ENCODE measurements at regions not wholly inside any gene's neighbourhood (a gene's known extent, or its start where the extent isn't known, plus 50 kb on each side); places are given as distances from the start of the nearest gene placed in this dataset.

DNA sequence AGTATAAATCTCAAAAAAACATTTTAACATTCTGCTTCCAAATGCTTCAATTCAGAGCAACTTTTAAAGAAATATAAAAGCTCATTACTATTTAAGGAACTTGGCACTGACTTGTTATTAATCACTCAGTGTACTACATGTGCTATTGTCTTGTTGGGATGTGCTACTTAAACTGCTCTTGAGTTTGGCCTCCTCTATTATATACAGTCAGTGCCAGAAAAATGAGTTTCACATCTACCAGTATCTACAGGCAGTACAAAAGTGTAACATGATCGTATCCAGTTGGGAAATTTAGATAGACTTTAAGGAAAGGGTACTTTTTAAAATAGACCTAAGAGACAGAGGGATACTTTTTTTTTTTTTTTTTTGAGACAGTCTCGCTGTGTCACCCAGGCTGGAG is 627.3 kb upstream of the SLC35B3 start:
- no peaks in the 10 kb centered on the region for H3K9me1 ChIP-seq (ENCODE audit: insufficient read depth, low read length)
- in situ Hi-C loops (cut with MboI; ENCODE audit: low sequenced_read_pairs) (no loop called here), intact Hi-C loops (cut with micrococcal nuclease) (no loop called here), dilution Hi-C loops (cut with HindIII; ENCODE audit: low sequenced_read_pairs, unreplicated experiment) (no loop called here)
- H3K9me3 ChIP-seq (ENCODE audit: control insufficient read depth, insufficient read depth, low read length) = no peaks in the 10 kb centered on the region
- no peak overlapping the region for H3K14ac ChIP-seq (replicated peaks; ENCODE audit: low read depth, low read length)
- TF ChIP-seq NFE2L2 (IDR thresholded peaks at IDR 0.05; ENCODE audit: low read depth, low read length) (no peak), FOS (IDR thresholded peaks at IDR 0.05; ENCODE audit: low read depth, low read length) (no peak), SMC3 (IDR thresholded peaks at IDR 0.05; ENCODE audit: low read depth, low read length) (no peak), CTCF (conservative IDR thresholded peaks at IDR 0.05; ENCODE audit: low read depth, low read length) (no peak), RAD21 (IDR thresholded peaks at IDR 0.05; ENCODE audit: low read length) (no peak), BHLHE40 (IDR thresholded peaks at IDR 0.05; ENCODE audit: low read depth, low read length) (no peak), POLR2A (IDR thresholded peaks at IDR 0.05; ENCODE audit: low read depth, low read length) (no peak), RCOR1 (IDR thresholded peaks at IDR 0.05; ENCODE audit: insufficient replicate concordance, low read length) (no peak), MAFK (IDR thresholded peaks at IDR 0.05; ENCODE audit: low read depth, low read length) (no peak), MXI1 (IDR thresholded peaks at IDR 0.05; ENCODE audit: borderline replicate concordance, low read depth, low read length) (no peak), MAZ (IDR thresholded peaks at IDR 0.05; ENCODE audit: borderline replicate concordance, low read depth, low read length) (no peak), CHD1 (IDR thresholded peaks at IDR 0.05; ENCODE audit: low read depth, low read length) (no peak), RFX5 (IDR thresholded peaks at IDR 0.05; ENCODE audit: low read depth, low read length) (no peak), CEBPB (IDR thresholded peaks at IDR 0.05; ENCODE audit: low read depth, low read length) (no peak)
- TF ChIP-seq, protein P1, sequence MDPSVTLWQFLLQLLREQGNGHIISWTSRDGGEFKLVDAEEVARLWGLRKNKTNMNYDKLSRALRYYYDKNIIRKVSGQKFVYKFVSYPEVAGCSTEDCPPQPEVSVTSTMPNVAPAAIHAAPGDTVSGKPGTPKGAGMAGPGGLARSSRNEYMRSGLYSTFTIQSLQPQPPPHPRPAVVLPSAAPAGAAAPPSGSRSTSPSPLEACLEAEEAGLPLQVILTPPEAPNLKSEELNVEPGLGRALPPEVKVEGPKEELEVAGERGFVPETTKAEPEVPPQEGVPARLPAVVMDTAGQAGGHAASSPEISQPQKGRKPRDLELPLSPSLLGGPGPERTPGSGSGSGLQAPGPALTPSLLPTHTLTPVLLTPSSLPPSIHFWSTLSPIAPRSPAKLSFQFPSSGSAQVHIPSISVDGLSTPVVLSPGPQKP (IDR thresholded peaks at IDR 0.05; ENCODE audit: borderline replicate concordance, low read depth, low read length) = no peak
- TF ChIP-seq, protein P2, sequence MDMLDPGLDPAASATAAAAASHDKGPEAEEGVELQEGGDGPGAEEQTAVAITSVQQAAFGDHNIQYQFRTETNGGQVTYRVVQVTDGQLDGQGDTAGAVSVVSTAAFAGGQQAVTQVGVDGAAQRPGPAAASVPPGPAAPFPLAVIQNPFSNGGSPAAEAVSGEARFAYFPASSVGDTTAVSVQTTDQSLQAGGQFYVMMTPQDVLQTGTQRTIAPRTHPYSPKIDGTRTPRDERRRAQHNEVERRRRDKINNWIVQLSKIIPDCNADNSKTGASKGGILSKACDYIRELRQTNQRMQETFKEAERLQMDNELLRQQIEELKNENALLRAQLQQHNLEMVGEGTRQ (IDR thresholded peaks at IDR 0.05; ENCODE audit: low read depth, low read length) = no peak
- no peak overlapping the region for H3K56ac ChIP-seq (ENCODE audit: extremely low read depth, insufficient read depth, low read length)
- no peak overlapping the region for H2AK5ac ChIP-seq (ENCODE audit: low read depth, low read length)
- H3K18ac ChIP-seq (ENCODE audit: low read depth, low read length) = no peak overlapping the region
- no peak overlapping the region for H3K4ac ChIP-seq (ENCODE audit: low read depth, low read length)
- CTCF ChIA-PET = no interaction called here
- H3K4me3 ChIP-seq (ENCODE audit: insufficient read depth, low read depth, low read length) = no peak overlapping the region
- H3K4me1 ChIP-seq (ENCODE audit: control insufficient read depth, insufficient read depth, low read length) = no peaks in the 10 kb centered on the region
- no peak overlapping the region for H3K23ac ChIP-seq (ENCODE audit: low read depth, low read length)
- no peak overlapping the region for H2BK5ac ChIP-seq (ENCODE audit: low read depth, low read length, poor library complexity, severe bottlenecking)
- no peak overlapping the region for H2BK120ac ChIP-seq (ENCODE audit: low read depth, low read length)
- H2AK9ac ChIP-seq (replicated peaks; ENCODE audit: low read depth, low read length, poor library complexity) = no peak overlapping the region
- H2AFZ ChIP-seq (replicated peaks; ENCODE audit: low read length, poor library complexity) = no peak overlapping the region
- no peak for ATAC-seq (ENCODE audit: low read depth)
- no peaks in the 10 kb centered on the region for H3K27me3 ChIP-seq (ENCODE audit: control insufficient read depth, insufficient read depth, low read length)
- no peaks in the 10 kb centered on the region for H3K79me1 ChIP-seq (ENCODE audit: low read depth in 1 of 2, low read length in 2 of 2)
- no peak overlapping the region for H3K9ac ChIP-seq (ENCODE audit: low read depth, low read length)
- POLR2A ChIA-PET (ENCODE audit: unreplicated experiment) = no interaction called here
- no peaks in the 10 kb centered on the region for H4K20me1 ChIP-seq (ENCODE audit: insufficient read depth, low read length)
- H4K91ac ChIP-seq (ENCODE audit: insufficient read depth, low read depth, low read length) = no peak overlapping the region
- no peak overlapping the region for H3K4me2 ChIP-seq (ENCODE audit: low read depth, low read length)
- no peak for DNase-seq
- H4K5ac ChIP-seq (ENCODE audit: low read depth, low read length) = no peak overlapping the region
- WGBS, 2 experiments (ENCODE audit: extremely low coverage in 2 of 2, insufficient read length in 1 of 2) = no CpG with 5 or more reads among the region's 2 CpGs
- BruUV-seq (replicated peaks) = no TSS peak
- H3K27ac ChIP-seq (ENCODE audit: insufficient read depth, low read length) = no peak overlapping the region
- no peaks in the 10 kb centered on the region for H3K36me3 ChIP-seq (ENCODE audit: control insufficient read depth, insufficient read depth, low read length)
- H2BK20ac ChIP-seq (ENCODE audit: low read depth, low read length) = no peak overlapping the region
- H4K8ac ChIP-seq (ENCODE audit: low read depth in 2 of 2, low read length in 2 of 2) = no peak overlapping the region
- no peak overlapping the region for H2BK15ac ChIP-seq (ENCODE audit: low read depth, low read length)
